ENCODE measurements at regions not wholly inside any gene's neighbourhood (a gene's known extent, or its start where the extent isn't known, plus 50 kb on each side); places are given as distances from the start of the nearest gene placed in this dataset.

GRCh38 chr3:13208706-13209633, 135.7 kb upstream of the IQSEC1 start:
- DNase-seq = no peak

DNA sequence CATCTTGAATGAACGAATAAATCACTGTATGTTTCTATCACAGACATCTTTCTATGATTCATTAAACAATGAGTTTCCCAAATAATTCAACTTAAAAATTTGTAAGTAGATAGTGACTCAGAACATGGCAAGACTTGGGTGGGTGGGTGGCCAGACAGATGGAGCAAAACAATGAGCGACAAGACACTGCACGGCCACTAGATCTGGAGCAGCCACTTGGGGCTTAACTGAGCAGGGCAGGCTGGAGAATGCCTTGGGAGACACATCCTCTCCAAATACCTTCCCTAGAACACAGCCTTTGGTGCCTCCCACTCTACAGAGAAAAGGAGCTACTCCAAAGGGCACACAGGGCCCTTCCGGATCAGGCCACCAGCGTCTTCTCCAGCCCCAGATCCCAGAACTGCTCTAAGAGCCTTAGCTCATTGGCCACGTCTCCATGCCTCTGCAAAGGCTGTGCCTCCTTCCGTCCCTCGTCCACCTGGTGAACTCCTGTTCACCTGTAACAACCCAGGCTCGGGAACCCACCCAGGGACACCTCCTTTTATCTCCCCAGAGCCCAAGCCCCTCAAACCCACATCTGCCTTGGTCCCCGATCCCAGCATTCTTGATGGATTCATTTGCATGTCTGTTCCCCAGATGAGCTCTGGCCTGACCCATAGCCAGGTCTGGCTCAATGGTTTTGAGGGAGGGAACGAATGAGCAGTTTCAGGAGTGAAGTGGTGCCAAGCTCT, 134.9 kb upstream of the IQSEC1 start:
- no peak for DNase-seq

DNA sequence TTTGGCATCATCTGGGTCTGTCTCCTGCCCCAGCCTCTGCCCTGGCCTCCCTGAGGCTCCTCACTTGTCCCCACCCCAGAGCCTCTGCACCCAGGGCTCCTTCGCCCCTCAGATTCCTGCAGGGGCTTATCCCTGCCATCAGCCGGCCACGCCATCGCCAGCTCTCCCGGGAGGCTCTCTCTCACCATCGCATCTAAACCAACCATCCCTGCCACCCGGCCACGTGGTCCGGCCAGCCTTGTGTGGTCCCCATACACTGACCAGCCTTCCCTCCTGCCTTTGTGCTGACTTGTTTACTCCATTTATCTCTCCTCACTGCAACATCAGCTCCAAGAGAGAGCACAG, 134.3 kb upstream of the IQSEC1 start:
- no peak for DNase-seq

DNA sequence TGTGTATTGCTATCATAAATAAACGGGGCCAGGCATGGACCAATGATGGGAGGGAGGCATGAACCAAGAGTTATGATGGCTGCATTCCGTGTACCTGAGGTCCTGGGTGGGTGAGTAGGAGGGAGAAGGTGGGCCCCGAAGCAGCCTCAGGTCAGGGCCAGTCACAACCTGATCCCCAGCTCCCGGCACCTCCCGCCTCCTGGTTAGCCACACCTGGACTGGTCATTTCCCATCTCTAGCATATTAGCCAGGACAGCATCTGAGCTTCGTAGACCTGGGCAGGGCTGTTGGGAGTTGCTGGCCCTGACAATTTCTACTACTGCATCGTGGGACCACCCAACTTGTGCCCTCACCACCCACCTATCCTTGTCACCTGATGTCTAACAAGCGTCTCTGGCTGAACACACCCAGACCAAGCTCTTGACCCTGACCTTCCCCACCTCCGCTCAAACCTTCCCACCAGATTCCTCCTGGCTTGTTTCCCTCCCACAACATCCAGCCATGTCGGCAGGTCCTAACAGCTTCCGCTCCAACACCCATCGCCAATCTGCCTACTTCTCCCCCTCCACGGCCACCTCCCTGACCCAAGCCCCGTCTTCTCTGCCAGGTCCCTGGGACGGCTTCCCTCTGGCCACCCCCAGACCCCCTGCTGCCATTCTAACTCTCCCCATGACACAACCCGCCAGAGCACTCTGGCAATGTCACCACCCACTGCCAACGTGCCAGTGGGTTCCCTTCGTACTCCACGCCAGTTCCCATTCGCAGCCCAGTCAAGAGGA, 133.8 kb upstream of the IQSEC1 start:
- DNase-seq = no peak

- DNase-seq = no peak
Measured at GRCh38 chr3:13205567-13206143, 132.4 kb upstream of the IQSEC1 start.

- no peak for DNase-seq
Measured at GRCh38 chr3:13204177-13204581, 130.9 kb upstream of the IQSEC1 start.

DNA sequence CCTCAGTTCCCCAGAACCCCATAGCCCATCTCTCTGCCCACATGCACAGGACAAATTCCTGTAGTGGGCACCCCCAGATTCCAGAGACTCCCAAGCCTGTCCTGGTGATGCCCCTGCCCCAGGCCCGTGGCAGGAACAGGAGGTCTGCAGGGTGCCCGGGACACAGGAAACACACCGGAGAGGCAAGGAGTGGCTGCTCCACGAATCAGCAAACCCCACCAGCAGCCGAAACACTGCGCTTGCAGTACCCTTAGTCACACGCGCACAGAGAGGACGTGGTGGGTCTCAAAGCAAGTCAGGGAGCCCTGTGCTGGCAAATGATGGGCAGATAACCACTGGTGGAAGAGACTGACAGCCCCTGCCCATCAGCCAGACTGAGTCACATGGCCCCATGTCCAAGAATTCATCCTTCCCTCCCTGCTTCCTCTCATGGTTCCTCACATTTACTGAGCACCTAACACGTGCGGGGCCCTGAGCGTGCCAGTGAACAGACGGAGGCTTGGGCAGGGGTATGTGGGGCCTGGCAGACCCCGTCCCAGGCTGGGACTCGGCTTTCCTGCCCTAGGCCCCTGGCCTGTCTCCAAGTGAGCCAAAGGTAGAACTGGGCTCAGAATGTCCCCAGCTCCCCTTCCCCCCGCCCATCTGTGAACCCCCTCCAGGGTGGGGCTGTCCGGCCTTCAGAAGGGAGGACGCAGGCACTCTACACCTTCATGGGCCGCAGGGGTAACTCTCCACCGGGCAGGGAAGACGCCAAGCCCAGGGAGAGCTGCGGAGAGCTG, 130.4 kb upstream of the IQSEC1 start:
- DNase-seq = no peak

DNA sequence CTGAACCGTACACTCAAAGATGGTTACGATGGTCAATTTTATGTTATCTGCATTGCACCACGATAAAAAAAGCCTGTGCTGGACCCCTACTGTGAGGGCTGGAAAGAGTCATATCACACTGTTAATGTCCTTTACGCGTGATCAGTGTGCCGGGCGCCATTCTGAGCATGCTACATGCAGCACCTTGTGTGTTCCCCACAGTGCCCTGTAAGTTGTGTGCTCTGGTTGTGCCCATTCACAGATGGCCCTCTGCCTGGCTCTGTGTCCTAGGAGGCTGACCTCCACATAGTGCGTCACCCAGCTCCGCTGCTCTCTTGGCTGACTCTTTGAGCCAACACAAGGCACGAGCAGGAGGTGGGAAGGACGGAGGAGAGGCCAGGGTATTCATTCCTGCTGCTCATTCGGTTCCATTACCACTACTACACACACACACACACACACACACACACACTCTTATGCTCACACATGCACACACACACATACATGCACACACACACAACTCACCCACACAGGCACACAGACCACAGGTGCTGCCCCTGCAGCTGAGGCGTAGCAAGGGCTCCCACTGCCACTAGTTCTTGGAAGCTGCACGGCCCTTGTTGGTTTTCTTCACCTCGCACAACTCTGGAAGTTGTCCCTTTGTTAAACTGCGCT, 129.6 kb upstream of the IQSEC1 start:
- DNase-seq = no peak

DNA sequence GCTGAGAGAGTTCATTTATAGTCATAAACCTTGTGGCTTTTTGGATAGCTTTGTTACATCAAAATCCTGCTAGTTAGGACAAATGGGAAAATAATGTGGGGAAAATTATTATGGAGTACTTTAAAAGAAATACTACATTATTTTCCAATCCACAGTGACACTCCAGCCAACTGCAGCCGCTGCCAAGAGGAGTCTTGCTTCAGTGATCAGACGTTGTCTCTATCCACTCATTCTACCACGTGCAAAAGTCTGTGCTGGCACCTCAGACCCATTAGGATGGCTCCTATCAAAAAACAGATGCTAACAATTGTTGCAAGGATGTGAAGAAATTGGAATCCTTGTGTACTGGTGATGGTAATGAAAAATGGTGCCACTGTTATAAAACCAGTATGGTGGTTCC, 128.6 kb upstream of the IQSEC1 start:
- no peak for DNase-seq

- DNase-seq = no peak
Measured at GRCh38 chr3:13200946-13201345, 127.7 kb upstream of the IQSEC1 start.

DNA sequence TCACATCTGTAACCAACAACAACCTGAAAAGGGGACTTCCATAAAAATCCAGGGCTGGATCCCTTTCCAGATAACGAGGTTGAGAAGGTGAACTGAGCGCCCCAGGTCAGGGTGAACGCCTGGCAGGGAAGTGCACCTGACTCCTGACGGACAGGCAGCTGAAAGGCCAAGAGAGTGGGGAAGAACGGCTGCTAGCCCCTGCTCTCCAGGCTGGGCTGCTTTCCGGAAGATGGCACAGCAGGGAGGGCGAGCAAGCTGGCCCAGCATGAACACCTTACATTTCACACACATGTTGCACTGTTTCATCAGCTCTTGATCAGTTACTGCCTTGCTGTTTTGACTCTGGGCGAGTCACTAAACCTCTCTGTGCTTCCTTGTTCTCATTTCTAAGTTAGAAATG, 127.2 kb upstream of the IQSEC1 start:
- no peak for DNase-seq

- DNase-seq = no peak
Measured at GRCh38 chr3:13199899-13200451, 126.7 kb upstream of the IQSEC1 start.

DNA sequence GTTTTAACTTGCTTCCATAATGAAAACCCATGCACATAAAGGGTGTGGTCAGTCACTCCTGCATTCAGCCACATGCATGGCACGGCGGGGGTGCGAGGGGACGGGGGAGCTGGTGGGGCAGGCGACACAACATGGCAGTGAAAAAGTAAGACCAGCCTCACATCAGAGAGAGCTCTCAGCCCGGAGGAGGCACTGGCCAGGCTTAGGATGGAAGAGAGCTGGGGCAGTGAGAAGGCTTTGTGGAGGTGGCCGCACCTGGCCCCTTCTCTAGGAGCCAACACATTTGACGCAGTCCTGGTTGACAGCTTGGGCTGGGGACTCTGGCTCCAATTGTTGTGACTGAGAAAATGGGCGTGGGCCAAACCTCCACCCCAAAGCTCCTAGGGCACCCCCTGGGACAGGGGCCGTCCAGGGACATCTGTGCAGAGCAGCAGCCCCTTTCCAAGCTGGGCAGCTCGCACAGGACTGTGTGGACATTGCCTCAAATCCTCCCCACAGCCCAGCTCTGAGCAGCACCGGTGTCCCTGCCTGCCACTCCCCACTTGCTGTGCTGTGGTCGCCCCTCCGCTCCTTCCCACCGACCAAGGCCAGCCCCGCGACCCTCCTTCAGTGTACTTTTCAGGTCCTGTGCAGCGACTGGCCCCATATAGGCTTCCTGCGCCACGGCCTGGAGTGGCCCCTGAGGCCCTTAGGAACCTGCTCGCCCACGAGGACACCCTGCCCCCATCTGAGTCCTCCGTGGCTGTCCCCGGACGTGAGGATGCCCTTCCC, 126.0 kb upstream of the IQSEC1 start:
- DNase-seq = no peak

DNA sequence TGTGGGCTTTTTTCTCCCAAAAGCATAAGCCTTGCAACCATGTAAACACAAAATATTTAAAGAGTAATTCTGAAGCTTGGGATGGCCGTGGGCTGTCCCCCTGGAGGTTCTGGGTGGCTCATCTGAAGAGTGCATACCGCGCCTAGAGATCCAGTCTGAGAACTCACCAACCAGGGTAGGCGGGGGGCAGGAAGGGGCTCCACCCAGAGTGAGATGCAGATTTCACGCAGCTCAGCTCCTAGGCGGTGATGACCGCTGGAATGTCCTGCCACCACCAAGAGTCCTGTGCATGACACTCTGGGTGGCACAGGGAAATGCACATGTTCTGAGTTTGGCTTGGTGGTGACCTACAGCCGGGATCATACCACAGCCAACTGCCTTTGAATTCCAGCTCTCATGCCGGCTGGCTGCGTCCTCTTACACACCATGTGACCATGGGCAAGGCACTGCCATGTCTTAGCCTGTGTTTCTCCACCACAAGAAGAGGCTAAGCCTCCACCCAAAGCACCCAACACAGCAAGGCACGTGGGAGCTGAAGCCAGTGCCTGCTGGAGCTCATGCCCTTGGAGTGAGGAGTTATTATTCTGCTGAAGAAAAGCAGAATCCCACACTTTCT, 125.1 kb upstream of the IQSEC1 start:
- DNase-seq = no peak

DNA sequence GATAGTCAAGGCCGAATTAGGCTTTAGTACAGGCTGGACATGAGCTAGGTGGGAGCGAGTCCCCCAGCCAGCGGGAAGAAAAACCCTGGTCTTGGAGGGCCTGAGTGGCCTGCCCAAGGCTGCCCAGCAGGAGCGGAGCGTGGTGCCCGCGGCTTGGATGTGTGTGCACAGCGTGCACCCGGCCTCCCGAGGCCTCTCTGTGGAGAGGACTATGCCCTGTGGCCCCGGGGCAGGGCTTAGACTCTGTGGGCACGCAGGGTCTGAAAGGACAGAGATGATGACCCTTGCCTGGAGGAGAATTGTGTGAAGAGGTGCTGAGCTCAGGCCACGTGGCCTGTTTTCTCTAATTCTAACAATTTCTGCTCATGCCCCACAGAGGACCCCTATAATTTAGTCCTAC, 124.6 kb upstream of the IQSEC1 start:
- DNase-seq = no peak

GRCh38 chr3:13197281-13197680, 124.1 kb upstream of the IQSEC1 start:
- DNase-seq = no peak

DNA sequence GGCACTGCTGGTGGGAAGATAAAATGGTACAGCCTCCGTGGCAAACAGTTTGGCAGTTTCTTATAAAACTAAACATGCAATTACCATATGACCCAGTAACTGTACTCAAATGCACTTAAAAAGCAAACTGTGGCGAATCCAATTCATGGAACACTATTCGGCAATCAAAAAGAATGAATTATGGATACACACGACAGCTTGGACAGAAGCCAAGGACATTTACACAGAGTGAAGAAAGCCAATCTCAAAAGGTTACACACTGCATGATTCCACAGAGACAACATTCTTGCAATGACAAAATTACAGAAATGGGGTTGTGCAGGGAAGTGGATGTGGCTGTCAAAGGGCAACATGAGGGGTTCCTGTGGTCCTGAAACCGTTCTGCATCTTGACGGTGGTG, 122.1 kb upstream of the IQSEC1 start:
- no peak for DNase-seq

DNA sequence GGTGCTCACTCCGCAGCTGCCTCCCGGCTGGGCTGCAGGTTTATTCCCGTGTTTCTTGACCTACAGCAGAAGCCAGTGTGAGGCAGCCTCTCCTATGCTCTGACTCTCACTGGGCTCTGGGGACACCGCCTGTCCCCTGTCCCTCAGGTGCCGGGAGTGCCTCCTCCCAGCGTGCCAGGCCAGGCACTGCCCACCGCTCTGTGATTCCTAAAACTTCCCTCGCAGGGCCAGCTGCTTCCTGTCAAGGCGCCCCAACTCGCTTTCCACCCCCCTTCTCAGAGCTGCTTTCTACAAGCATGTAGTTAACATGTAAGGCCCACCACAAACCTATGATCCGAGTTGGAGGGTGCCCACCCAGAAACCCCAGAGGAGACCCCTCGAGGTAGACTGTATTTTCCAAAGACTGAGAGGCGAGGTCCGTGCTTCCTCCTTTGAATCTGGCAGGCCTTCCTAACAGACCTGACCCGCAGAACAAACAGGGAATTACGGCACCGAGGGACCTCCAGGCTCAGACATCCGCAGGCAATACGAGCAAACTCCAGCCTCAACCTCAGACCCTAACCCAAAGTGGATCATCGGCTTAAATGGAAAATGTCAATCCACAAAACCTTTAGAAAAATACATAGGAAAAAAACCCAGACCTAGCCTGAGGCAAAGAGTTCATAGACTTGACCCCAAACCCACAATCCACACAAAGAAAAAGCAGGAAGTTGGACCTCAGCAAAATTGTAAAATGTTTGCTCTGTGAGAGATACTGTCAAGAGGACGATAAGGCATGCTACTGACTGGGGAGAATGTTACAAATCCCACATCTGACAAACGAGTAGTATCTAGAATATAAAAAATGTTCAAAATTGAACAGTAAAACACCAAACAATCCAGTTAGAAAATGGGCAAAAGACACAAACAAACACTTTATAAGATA, 121.3 kb upstream of the IQSEC1 start:
- no peak for DNase-seq

All from right kidney (tissue), 1 donor.